K562 (cell line): ENCODE measurements at regions not wholly inside any gene's neighbourhood (a gene's known extent, or its start where the extent isn't known, plus 50 kb on each side); places are given as distances from the start of the nearest gene placed in this dataset.

Source experiments
- ATAC-seq: fragments of 200-7000 bp; cut with Tn5 transposase; 3 replicates; pipeline ENCODE4 v1.9.1; 2020; ENCODE audit warnings: moderate library complexity
- BruUV-seq: library from RNA; stranded (reverse); fragments of 400-500 nt; replicated peaks from 2 replicates; lab custom pipeline; 2021; lab: Mats Ljungman, UMichigan
- CTCF ChIA-PET: fragments of 300-600 bp; formaldehyde crosslinking; extraction: SDS; loops from one replicate; lab custom pipeline; 2021; ENCODE audit warnings: low intra/inter-chr PET ratio; lab: Yijun Ruan, JAX
- POLR2A ChIA-PET: fragments of 300-600, 350-650 bp; sonication (Branson Sonifier 250); formaldehyde crosslinking; extraction: SDS; loops from one replicate; lab custom pipeline; 2021; ENCODE audit warnings: antibody characterized with exemption, inconsistent platforms; lab: Yijun Ruan, JAX
- DNase-seq, 4 experiments: peaks; one replicate each; pipeline versions ENCODE4 v3.0.0 to v3.0.0-alpha.2; 2011 to 2018; ENCODE audit warnings: low spot score in 3 of 4, mixed read lengths in 3 of 4; ENCODE audit errors: extremely low read depth in 1 of 4
- FAIRE-seq: peaks from 2 replicates; lab custom pipeline; 2011; peaks lifted over from hg19 to GRCh38; lab: Jason Lieb, UNC
- H2AFZ ChIP-seq: 2 replicates; pipeline ENCODE4 v1.6.0; 2011; ENCODE audit warnings: low read depth, low read length, control low read depth, inconsistent platforms
- H3K27ac ChIP-seq: fragments of 200-600 bp; 3 replicates; pipeline ENCODE4 v1.8.0; 2011; ENCODE audit warnings: low read depth, mild to moderate bottlenecking, control low read depth, inconsistent platforms, low read length, moderate library complexity, mixed read lengths; ENCODE audit errors: extremely low read depth
- H3K27me3 ChIP-seq, 2 experiments: fragments of 300-600 bp in 1 of 2; 2 replicates in 1 of 2; 3 replicates in 1 of 2; pipeline versions ENCODE4 v1.6.0 to v1.8.0; 2011; ENCODE audit warnings: inconsistent platforms in 2 of 2, low read length in 2 of 2, mild to moderate bottlenecking in 1 of 2, mixed read lengths in 1 of 2, moderate library complexity in 1 of 2; ENCODE audit not compliant: control insufficient read depth in 2 of 2, insufficient read depth in 2 of 2
- H3K36me3 ChIP-seq: fragments of 300-600 bp; 3 replicates; pipeline ENCODE4 v1.8.0; 2011; ENCODE audit warnings: mild to moderate bottlenecking, low read length, inconsistent platforms; ENCODE audit not compliant: control insufficient read depth, insufficient read depth
- H3K4me1 ChIP-seq, 2 experiments: fragments of 200-600 bp in 1 of 2; replicated peaks in 1 of 2; 2 replicates in 1 of 2; 3 replicates in 1 of 2; pipeline versions ENCODE4 v1.5.1 to v1.8.0; 2011; ENCODE audit warnings: inconsistent platforms in 2 of 2, low read length in 2 of 2, mild to moderate bottlenecking in 1 of 2, mixed read lengths in 1 of 2, moderate library complexity in 1 of 2; ENCODE audit not compliant: control insufficient read depth in 2 of 2, insufficient read depth in 2 of 2
- H3K4me2 ChIP-seq: 2 replicates; pipeline ENCODE4 v1.6.1; 2011; ENCODE audit warnings: low read length, control low read depth, inconsistent platforms, mixed read lengths; ENCODE audit not compliant: insufficient read depth
- H3K4me3 ChIP-seq: fragments of 200-600 bp; sonication (generic), shearing (Covaris generic); 2 replicates; pipeline ENCODE4 v1.5.1; 2016; ENCODE audit warnings: control low read depth, inconsistent platforms
- H3K79me2 ChIP-seq: fragments of 200-600 bp; 3 replicates; pipeline ENCODE4 v1.8.0; 2011; ENCODE audit warnings: low read length, inconsistent platforms; ENCODE audit not compliant: control insufficient read depth, insufficient read depth
- H3K9ac ChIP-seq, 2 experiments: 2 replicates each; pipeline versions ENCODE4 v1.6.0 to v1.6.1; 2011; ENCODE audit warnings: low read depth in 2 of 2, low read length in 2 of 2, control low read depth in 1 of 2, inconsistent platforms in 1 of 2, mild to moderate bottlenecking in 1 of 2, mixed read lengths in 1 of 2; ENCODE audit not compliant: insufficient read depth in 1 of 2
- H3K9me1 ChIP-seq: one replicate; pipeline ENCODE4 v1.6.0; 2011; ENCODE audit warnings: inconsistent platforms, mild to moderate bottlenecking, low read length, moderate library complexity; ENCODE audit not compliant: control insufficient read depth, insufficient read depth
- H3K9me3 ChIP-seq: replicated peaks from 2 replicates; pipeline ENCODE4 v1.5.1; 2011; ENCODE audit warnings: low read depth, low read length, inconsistent platforms; ENCODE audit not compliant: control insufficient read depth, insufficient read depth
- H4K20me1 ChIP-seq: replicated peaks from 2 replicates; pipeline ENCODE4 v1.6.1; 2011; ENCODE audit warnings: low read length, inconsistent platforms, mixed read lengths; ENCODE audit not compliant: control insufficient read depth, insufficient read depth
- BRCA1 ChIP-seq, 2 experiments: fragments of 450-650 bp in 1 of 2; sonication (generic) in 1 of 2; formaldehyde crosslinking in 1 of 2; IDR thresholded peaks; 2 replicates each; pipeline versions ENCODE4 v1.5.0 to v1.6.1; 2017 to 2020; ENCODE audit warnings: mild to moderate bottlenecking in 1 of 2, missing genetic modification reagents in 1 of 2
- NFIC ChIP-seq: fragments of 450-650 bp; IDR thresholded peaks from 2 replicates; pipeline ENCODE4 v1.6.1; 2017; ENCODE audit warnings: mild to moderate bottlenecking, inconsistent platforms
- ZNF431 ChIP-seq: sonication (generic); formaldehyde crosslinking; IDR thresholded peaks from 2 replicates; pipeline ENCODE4 v1.8.0; 2022; ENCODE audit warnings: mild to moderate bottlenecking, missing genetic modification reagents
- ZNF436 ChIP-seq: fragments of 250-450, 450-650 bp; sonication (Bioruptor Pico); formaldehyde crosslinking; IDR thresholded peaks from 2 replicates; pipeline ENCODE4 v1.7.0; 2020; ENCODE audit warnings: mild to moderate bottlenecking
- ZNF77 ChIP-seq: fragments of 250-450 bp; sonication (Bioruptor Pico); IDR thresholded peaks from 2 replicates; pipeline ENCODE4 v1.5.0; 2020
- ZNF830 ChIP-seq: fragments of 250-450 bp; sonication (Bioruptor Pico); IDR thresholded peaks from 2 replicates; pipeline ENCODE4 v1.5.0; 2021; ENCODE audit warnings: mild to moderate bottlenecking
- WGBS: fragments of 100-300 bp; shearing (Covaris generic); methylation state at CpG from one replicate; pipeline ENCODE4 v1.1.6; 2016; ENCODE audit warnings: low coverage, mixed read lengths; ENCODE audit not compliant: insufficient coverage; ENCODE audit errors: missing lambda C conversion rate; 5-methylcytosine and 5-hydroxymethylcytosine counted together
- in situ Hi-C: fragments of 300-500 bp; cut with MboI; formaldehyde crosslinking; loops from 4 replicates; pipeline ENCODE4 v1.15.0; 2018; ENCODE audit warnings: inconsistent platforms, mixed read lengths
- intact Hi-C: fragments of 100-400 bp; cut with micrococcal nuclease; formaldehyde crosslinking; loops from 2 replicates; pipeline ENCODE4 v1.14.2; 2022
- TF ChIP-seq, protein P1 (sequence below): fragments of 450-650 bp; conservative IDR thresholded peaks from 2 replicates; pipeline ENCODE4 v1.6.1; 2016; ENCODE audit warnings: missing genetic modification characterization, low read depth, mild to moderate bottlenecking, control low read depth, missing compliant biosample characterization
- TF ChIP-seq, protein P2 (sequence below): fragments of 250-450 bp; sonication (Bioruptor Pico); IDR thresholded peaks from 2 replicates; pipeline ENCODE4 v1.4.0; 2020; ENCODE audit warnings: mild to moderate bottlenecking
- TF ChIP-seq, protein P3 (sequence below): fragments of 250-450 bp; sonication (Bioruptor Pico); IDR thresholded peaks from 2 replicates; pipeline ENCODE4 v1.5.0; 2021
- TF ChIP-seq, protein P4 (sequence below): IDR thresholded peaks from 2 replicates; pipeline ENCODE4 v1.6.1; 2016; ENCODE audit warnings: missing genetic modification characterization, missing compliant biosample characterization

DNA sequence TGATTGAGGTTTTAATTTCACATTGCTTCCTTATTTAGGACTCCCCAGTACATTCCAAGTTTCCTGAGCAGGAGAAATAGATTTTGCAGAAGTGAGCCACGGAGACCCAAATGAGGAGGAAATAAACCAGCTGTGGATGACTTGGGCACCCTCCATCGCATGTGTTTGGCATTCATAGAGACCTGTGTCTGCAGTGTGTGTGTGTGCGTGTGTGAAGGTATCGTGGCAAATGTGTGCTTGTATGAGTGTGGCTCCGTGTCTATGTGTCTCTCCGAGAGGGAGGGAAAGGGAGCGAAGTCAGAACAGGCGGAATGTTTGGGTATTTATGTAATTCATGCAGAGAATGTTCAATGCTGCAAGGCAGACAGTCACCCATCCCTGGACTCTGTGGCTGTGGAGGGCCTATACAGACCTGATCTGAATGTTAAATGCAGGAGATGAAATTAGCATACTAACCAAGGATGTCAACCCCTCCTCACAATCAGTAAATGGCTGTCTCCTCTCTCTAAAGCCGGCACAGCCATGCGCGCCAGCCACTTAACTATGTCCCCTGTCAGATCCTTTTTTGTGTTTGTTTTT is 186.0 kb upstream of the ZFHX3 start:
- POLR2A ChIA-PET = no interaction called here
- in situ Hi-C loops = no loop called here
- Histone ChIP-seq H3K9ac (no peak overlapping the region), H3K36me3 (no peaks in the 10 kb centered on the region), H3K27ac (no peak overlapping the region), H2AFZ (no peak overlapping the region), H3K4me2 (no peak overlapping the region), H4K20me1 (0 out of 2 replicates have a peak, but pooled peaks cover 5% of the 10 kb centered on the region), H3K4me3 (no peak overlapping the region), H3K9me1 (no peaks in the 10 kb centered on the region), H3K9me3 (no peaks in the 10 kb centered on the region), H3K4me1 (no peaks in the 10 kb centered on the region), H3K27me3 (peaks cover 5 to 27% of the 10 kb centered on the region in 2 experiments; a peak in 3 of 5 replicates), H3K79me2 (no peaks in the 10 kb centered on the region)
- ATAC-seq = no peak
- no peak for DNase-seq
- no peak for FAIRE-seq
- intact Hi-C loops = no loop called here
- CTCF ChIA-PET = no interaction called here
- 6% methylated on average over 11 of the region's 11 CpGs for WGBS
- TF ChIP-seq, protein P1, sequence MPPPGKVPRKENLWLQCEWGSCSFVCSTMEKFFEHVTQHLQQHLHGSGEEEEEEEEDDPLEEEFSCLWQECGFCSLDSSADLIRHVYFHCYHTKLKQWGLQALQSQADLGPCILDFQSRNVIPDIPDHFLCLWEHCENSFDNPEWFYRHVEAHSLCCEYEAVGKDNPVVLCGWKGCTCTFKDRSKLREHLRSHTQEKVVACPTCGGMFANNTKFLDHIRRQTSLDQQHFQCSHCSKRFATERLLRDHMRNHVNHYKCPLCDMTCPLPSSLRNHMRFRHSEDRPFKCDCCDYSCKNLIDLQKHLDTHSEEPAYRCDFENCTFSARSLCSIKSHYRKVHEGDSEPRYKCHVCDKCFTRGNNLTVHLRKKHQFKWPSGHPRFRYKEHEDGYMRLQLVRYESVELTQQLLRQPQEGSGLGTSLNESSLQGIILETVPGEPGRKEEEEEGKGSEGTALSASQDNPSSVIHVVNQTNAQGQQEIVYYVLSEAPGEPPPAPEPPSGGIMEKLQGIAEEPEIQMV (tag) = no peak
- TF ChIP-seq BRCA1 (IDR thresholded peaks at IDR 0.05) = no peak
- no peak for TF ChIP-seq BRCA1 (CRISPR knock-in tag; IDR thresholded peaks at IDR 0.05)
- TF ChIP-seq, protein P2, sequence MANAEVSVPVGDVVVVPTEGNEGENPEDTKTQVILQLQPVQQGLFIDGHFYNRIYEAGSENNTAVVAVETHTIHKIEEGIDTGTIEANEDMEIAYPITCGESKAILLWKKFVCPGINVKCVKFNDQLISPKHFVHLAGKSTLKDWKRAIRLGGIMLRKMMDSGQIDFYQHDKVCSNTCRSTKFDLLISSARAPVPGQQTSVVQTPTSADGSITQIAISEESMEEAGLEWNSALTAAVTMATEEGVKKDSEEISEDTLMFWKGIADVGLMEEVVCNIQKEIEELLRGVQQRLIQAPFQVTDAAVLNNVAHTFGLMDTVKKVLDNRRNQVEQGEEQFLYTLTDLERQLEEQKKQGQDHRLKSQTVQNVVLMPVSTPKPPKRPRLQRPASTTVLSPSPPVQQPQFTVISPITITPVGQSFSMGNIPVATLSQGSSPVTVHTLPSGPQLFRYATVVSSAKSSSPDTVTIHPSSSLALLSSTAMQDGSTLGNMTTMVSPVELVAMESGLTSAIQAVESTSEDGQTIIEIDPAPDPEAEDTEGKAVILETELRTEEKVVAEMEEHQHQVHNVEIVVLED (CRISPR knock-in tag) = no peak
- TF ChIP-seq, protein P3, sequence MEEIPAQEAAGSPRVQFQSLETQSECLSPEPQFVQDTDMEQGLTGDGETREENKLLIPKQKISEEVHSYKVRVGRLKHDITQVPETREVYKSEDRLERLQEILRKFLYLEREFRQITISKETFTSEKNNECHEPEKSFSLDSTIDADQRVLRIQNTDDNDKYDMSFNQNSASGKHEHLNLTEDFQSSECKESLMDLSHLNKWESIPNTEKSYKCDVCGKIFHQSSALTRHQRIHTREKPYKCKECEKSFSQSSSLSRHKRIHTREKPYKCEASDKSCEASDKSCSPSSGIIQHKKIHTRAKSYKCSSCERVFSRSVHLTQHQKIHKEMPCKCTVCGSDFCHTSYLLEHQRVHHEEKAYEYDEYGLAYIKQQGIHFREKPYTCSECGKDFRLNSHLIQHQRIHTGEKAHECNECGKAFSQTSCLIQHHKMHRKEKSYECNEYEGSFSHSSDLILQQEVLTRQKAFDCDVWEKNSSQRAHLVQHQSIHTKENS (CRISPR knock-in tag) = no peak
- TF ChIP-seq, protein P4, sequence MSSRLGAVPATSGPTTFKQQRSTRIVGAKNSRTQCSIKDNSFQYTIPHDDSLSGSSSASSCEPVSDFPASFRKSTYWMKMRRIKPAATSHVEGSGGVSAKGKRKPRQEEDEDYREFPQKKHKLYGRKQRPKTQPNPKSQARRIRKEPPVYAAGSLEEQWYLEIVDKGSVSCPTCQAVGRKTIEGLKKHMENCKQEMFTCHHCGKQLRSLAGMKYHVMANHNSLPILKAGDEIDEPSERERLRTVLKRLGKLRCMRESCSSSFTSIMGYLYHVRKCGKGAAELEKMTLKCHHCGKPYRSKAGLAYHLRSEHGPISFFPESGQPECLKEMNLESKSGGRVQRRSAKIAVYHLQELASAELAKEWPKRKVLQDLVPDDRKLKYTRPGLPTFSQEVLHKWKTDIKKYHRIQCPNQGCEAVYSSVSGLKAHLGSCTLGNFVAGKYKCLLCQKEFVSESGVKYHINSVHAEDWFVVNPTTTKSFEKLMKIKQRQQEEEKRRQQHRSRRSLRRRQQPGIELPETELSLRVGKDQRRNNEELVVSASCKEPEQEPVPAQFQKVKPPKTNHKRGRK (tag) = no peak
- TF ChIP-seq NFIC = no peak
- no peak for TF ChIP-seq ZNF830 (CRISPR knock-in tag)
- no peak for TF ChIP-seq ZNF431 (CRISPR knock-in tag)
- TF ChIP-seq ZNF77 (CRISPR knock-in tag) = no peak
- no peak for TF ChIP-seq ZNF436 (CRISPR knock-in tag)
- no TSS peak for BruUV-seq
